IMR-90 (cell line): ENCODE measurements at regions not wholly inside any gene's neighbourhood (a gene's known extent, or its start where the extent isn't known, plus 50 kb on each side); places are given as distances from the start of the nearest gene placed in this dataset.

ENCODE experiments used
- ATAC-seq: fragments of 200-7000 bp; cut with Tn5 transposase; 2 replicates; pipeline ENCODE4 v1.9.1; 2020; ENCODE audit warnings: low read depth, mild to moderate bottlenecking, moderate library complexity
- BruUV-seq: library from RNA; stranded (reverse); fragments of 400-500 nt; replicated peaks from 2 replicates; lab custom pipeline; 2021; lab: Mats Ljungman, UMichigan
- CTCF ChIA-PET: fragments of 300-600 bp; formaldehyde crosslinking; extraction: SDS; loops from one replicate; lab custom pipeline; 2021; ENCODE audit warnings: antibody characterized with exemption; lab: Yijun Ruan, JAX
- POLR2A ChIA-PET: fragments of 300-600 bp; sonication (Branson Sonifier 250); formaldehyde crosslinking; loops from one replicate; lab custom pipeline; 2022; ENCODE audit warnings: antibody characterized with exemption; ENCODE audit not compliant: unreplicated experiment; lab: Charles Lee
- DNase-seq: peaks from one replicate; pipeline ENCODE4 v3.0.0; 2013
- H2AFZ ChIP-seq: replicated peaks from 2 replicates; pipeline ENCODE3; 2013; ENCODE audit warnings: low read length, mild to moderate bottlenecking; ENCODE audit not compliant: poor library complexity
- H2AK5ac ChIP-seq: 2 replicates; pipeline ENCODE4 v1.6.1; 2013; ENCODE audit warnings: low read depth, low read length, inconsistent platforms
- H2AK9ac ChIP-seq: replicated peaks from 2 replicates; pipeline ENCODE3; 2013; ENCODE audit warnings: mild to moderate bottlenecking, low read depth, low read length, moderate library complexity; ENCODE audit not compliant: poor library complexity
- H2BK120ac ChIP-seq: 2 replicates; pipeline ENCODE4 v1.6.1; 2013; ENCODE audit warnings: low read depth, low read length, inconsistent platforms
- H2BK15ac ChIP-seq: 3 replicates; pipeline ENCODE4 v1.6.1; 2013; ENCODE audit warnings: low read depth, low read length, inconsistent platforms
- H2BK20ac ChIP-seq: 2 replicates; pipeline ENCODE4 v1.6.1; 2013; ENCODE audit warnings: low read depth, mild to moderate bottlenecking, inconsistent platforms, low read length, moderate library complexity
- H2BK5ac ChIP-seq: 2 replicates; pipeline ENCODE4 v1.6.1; 2013; ENCODE audit warnings: mild to moderate bottlenecking, low read depth, low read length, inconsistent platforms; ENCODE audit not compliant: poor library complexity, severe bottlenecking
- H3K14ac ChIP-seq: replicated peaks from 2 replicates; pipeline ENCODE4 v1.6.1; 2013; ENCODE audit warnings: low read depth, low read length, inconsistent platforms
- H3K18ac ChIP-seq: 2 replicates; pipeline ENCODE4 v1.6.1; 2013; ENCODE audit warnings: low read depth, low read length, control low read depth
- H3K23ac ChIP-seq: 2 replicates; pipeline ENCODE4 v1.6.1; 2013; ENCODE audit warnings: low read depth, low read length, inconsistent platforms
- H3K27ac ChIP-seq: 2 replicates; pipeline ENCODE4 v1.5.1; 2013; ENCODE audit warnings: mild to moderate bottlenecking, control low read depth, low read length; ENCODE audit not compliant: insufficient read depth
- H3K27me3 ChIP-seq: 2 replicates; pipeline ENCODE4 v1.6.1; 2013; ENCODE audit warnings: low read length; ENCODE audit not compliant: control insufficient read depth, insufficient read depth
- H3K36me3 ChIP-seq: 2 replicates; pipeline ENCODE4 v1.6.1; 2013; ENCODE audit warnings: low read length, mixed read lengths; ENCODE audit not compliant: control insufficient read depth, insufficient read depth
- H3K4ac ChIP-seq: 2 replicates; pipeline ENCODE4 v1.6.1; 2013; ENCODE audit warnings: low read depth, low read length, inconsistent platforms
- H3K4me1 ChIP-seq: 2 replicates; pipeline ENCODE4 v1.6.1; 2013; ENCODE audit warnings: low read length, mixed read lengths; ENCODE audit not compliant: control insufficient read depth, insufficient read depth
- H3K4me2 ChIP-seq: 2 replicates; pipeline ENCODE4 v1.6.1; 2013; ENCODE audit warnings: low read depth, mild to moderate bottlenecking, control low read depth, low read length, moderate library complexity
- H3K4me3 ChIP-seq: 2 replicates; pipeline ENCODE4 v1.5.1; 2013; ENCODE audit warnings: low read depth, mild to moderate bottlenecking, control low read depth, low read length, moderate library complexity; ENCODE audit not compliant: insufficient read depth
- H3K56ac ChIP-seq: 2 replicates; pipeline ENCODE4 v1.6.1; 2013; ENCODE audit warnings: low read length, inconsistent platforms; ENCODE audit not compliant: insufficient read depth; ENCODE audit errors: extremely low read depth
- H3K79me1 ChIP-seq, 2 experiments: 2 replicates each; pipeline ENCODE4 v1.6.1; 2013; ENCODE audit warnings: low read length in 2 of 2, inconsistent platforms in 1 of 2, low read depth in 1 of 2
- H3K9ac ChIP-seq: 2 replicates; pipeline ENCODE4 v1.6.1; 2013; ENCODE audit warnings: low read depth, low read length, control low read depth
- H3K9me1 ChIP-seq: 2 replicates; pipeline ENCODE4 v1.6.1; 2013; ENCODE audit warnings: low read length, inconsistent platforms; ENCODE audit not compliant: insufficient read depth
- H3K9me3 ChIP-seq: 2 replicates; pipeline ENCODE4 v1.6.1; 2013; ENCODE audit warnings: low read length; ENCODE audit not compliant: control insufficient read depth, insufficient read depth
- H4K20me1 ChIP-seq: 2 replicates; pipeline ENCODE4 v1.6.1; 2013; ENCODE audit warnings: low read length, inconsistent platforms; ENCODE audit not compliant: insufficient read depth
- H4K5ac ChIP-seq: 2 replicates; pipeline ENCODE4 v1.6.1; 2013; ENCODE audit warnings: mild to moderate bottlenecking, low read depth, low read length, control low read depth
- H4K8ac ChIP-seq, 2 experiments: 2 replicates each; pipeline ENCODE4 v1.6.1; 2013; ENCODE audit warnings: low read depth in 2 of 2, low read length in 2 of 2, control low read depth in 1 of 2, inconsistent platforms in 1 of 2
- H4K91ac ChIP-seq: 2 replicates; pipeline ENCODE4 v1.6.1; 2013; ENCODE audit warnings: low read depth, low read length, inconsistent platforms; ENCODE audit not compliant: insufficient read depth
- BHLHE40 ChIP-seq: fragments of 150-350 bp; IDR thresholded peaks from 2 replicates; pipeline ENCODE4 v1.6.1; 2016; ENCODE audit warnings: mild to moderate bottlenecking, low read depth, low read length
- CEBPB ChIP-seq: IDR thresholded peaks from 2 replicates; pipeline ENCODE4 v1.6.1; 2012; ENCODE audit warnings: low read depth, low read length, improper control_type of control experiment
- ELK1 ChIP-seq: fragments of 150-350 bp; IDR thresholded peaks from 2 replicates; pipeline ENCODE4 v1.6.1; 2016; ENCODE audit warnings: low read depth, mild to moderate bottlenecking, low read length, moderate library complexity, borderline replicate concordance
- FOS ChIP-seq: fragments of 150-350 bp; IDR thresholded peaks from 2 replicates; pipeline ENCODE4 v1.6.1; 2016; ENCODE audit warnings: low read depth, low read length
- MAFK ChIP-seq: IDR thresholded peaks from 2 replicates; pipeline ENCODE4 v1.6.1; 2012; ENCODE audit warnings: low read depth, low read length, improper control_type of control experiment
- MAZ ChIP-seq: IDR thresholded peaks from 2 replicates; pipeline ENCODE4 v1.6.1; 2012; ENCODE audit warnings: low read depth, mild to moderate bottlenecking, low read length, improper control_type of control experiment, moderate library complexity, borderline replicate concordance
- MXI1 ChIP-seq: IDR thresholded peaks from 2 replicates; pipeline ENCODE4 v1.6.1; 2012; ENCODE audit warnings: low read depth, mild to moderate bottlenecking, low read length, moderate library complexity, borderline replicate concordance
- POLR2A ChIP-seq: IDR thresholded peaks from 2 replicates; pipeline ENCODE4 v1.6.1; 2012; ENCODE audit warnings: mild to moderate bottlenecking, low read depth, low read length
- RAD21 ChIP-seq: IDR thresholded peaks from 2 replicates; pipeline ENCODE4 v1.6.1; 2012; ENCODE audit warnings: low read length, improper control_type of control experiment
- RCOR1 ChIP-seq: IDR thresholded peaks from 2 replicates; pipeline ENCODE4 v1.6.1; 2012; ENCODE audit warnings: mild to moderate bottlenecking, low read length, improper control_type of control experiment; ENCODE audit not compliant: insufficient replicate concordance
- RFX5 ChIP-seq: IDR thresholded peaks from 2 replicates; pipeline ENCODE4 v1.8.0; 2012; ENCODE audit warnings: low read depth, mild to moderate bottlenecking, low read length, moderate library complexity
- WGBS, 2 experiments: methylation state at CpG; one replicate each; pipeline versions ENCODE4 v1.1.5 to v1.1.7; 2013; ENCODE audit warnings: missing lambda C conversion rate in 2 of 2; ENCODE audit not compliant: insufficient read length in 1 of 2; ENCODE audit errors: extremely low coverage in 2 of 2; 5-methylcytosine and 5-hydroxymethylcytosine counted together
- dilution Hi-C: fragments of 300-500 bp; cut with HindIII; formaldehyde crosslinking; loops from one replicate; pipeline ENCODE4 v1.14.3; 2018; ENCODE audit warnings: low sequenced_read_pairs; ENCODE audit not compliant: unreplicated experiment
- in situ Hi-C: fragments of 300-500 bp; cut with MboI; formaldehyde crosslinking; loops from 3 replicates; pipeline ENCODE4 v1.14.3; 2019; ENCODE audit warnings: low sequenced_read_pairs, inconsistent platforms, mixed read lengths
- intact Hi-C: fragments of 100-400 bp; cut with micrococcal nuclease; formaldehyde crosslinking; loops from 2 replicates; pipeline ENCODE4 v1.10.0; 2022
- TF ChIP-seq, protein P1 (sequence below): conservative IDR thresholded peaks from 2 replicates; pipeline ENCODE4 v1.5.1; 2012; ENCODE audit warnings: mild to moderate bottlenecking, low read depth, low read length, improper control_type of control experiment
- TF ChIP-seq, protein P2 (sequence below): fragments of 150-350 bp; IDR thresholded peaks from 2 replicates; pipeline ENCODE4 v1.6.1; 2017; ENCODE audit warnings: mild to moderate bottlenecking, antibody characterized with exemption, low read length, low read depth

DNA sequence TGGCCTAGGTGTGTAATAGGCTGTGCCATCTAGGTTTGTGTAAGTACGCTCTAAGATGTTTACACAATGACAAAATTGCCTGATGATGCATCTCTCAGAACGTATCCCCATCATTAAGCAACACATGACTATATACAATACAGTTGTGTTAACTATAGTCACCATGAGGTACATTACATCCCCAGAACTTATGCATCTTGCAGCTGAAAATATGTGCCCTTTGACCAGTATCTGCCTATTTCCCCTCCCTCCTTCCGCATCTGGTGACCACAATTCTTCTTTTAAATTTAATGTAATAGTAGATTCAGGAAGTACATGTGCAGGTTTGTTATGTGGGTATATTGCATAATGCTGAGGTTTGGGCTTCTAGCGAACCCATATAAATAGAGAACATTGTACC, 239.8 kb upstream of the IL1RAPL1 start:
- dilution Hi-C loops (no loop called here), intact Hi-C loops (no loop called here), in situ Hi-C loops (no loop called here)
- no peak for DNase-seq
- Histone ChIP-seq H2BK120ac (no peak overlapping the region), H3K36me3 (no peaks in the 10 kb centered on the region), H4K20me1 (no peaks in the 10 kb centered on the region), H3K23ac (no peak overlapping the region), H3K9me3 (no peaks in the 10 kb centered on the region), H3K27ac (no peak overlapping the region), H3K4ac (no peak overlapping the region), H3K4me2 (no peak overlapping the region), H2BK15ac (no peak overlapping the region), H4K8ac (no peak overlapping the region), H3K14ac (no peak overlapping the region), H3K4me1 (no peaks in the 10 kb centered on the region), H2BK5ac (no peak overlapping the region), H2BK20ac (no peak overlapping the region), H3K9me1 (no peaks in the 10 kb centered on the region), H2AFZ (no peak overlapping the region), H2AK9ac (no peak overlapping the region), H3K27me3 (no peaks in the 10 kb centered on the region), H3K18ac (no peak overlapping the region), H2AK5ac (no peak overlapping the region), H4K5ac (no peak overlapping the region), H3K79me1 (no peaks in the 10 kb centered on the region), H3K9ac (no peak overlapping the region), H4K91ac (no peak overlapping the region), H3K56ac (no peak overlapping the region), H3K4me3 (no peak overlapping the region)
- no CpG with 5 or more reads among the region's 4 CpGs for WGBS, 2 experiments
- TF ChIP-seq RFX5 (no peak), MAFK (no peak), POLR2A (no peak), MAZ (no peak), FOS (no peak), CEBPB (no peak), RAD21 (no peak), ELK1 (no peak), RCOR1 (no peak), MXI1 (no peak), BHLHE40 (no peak)
- TF ChIP-seq, protein P1, sequence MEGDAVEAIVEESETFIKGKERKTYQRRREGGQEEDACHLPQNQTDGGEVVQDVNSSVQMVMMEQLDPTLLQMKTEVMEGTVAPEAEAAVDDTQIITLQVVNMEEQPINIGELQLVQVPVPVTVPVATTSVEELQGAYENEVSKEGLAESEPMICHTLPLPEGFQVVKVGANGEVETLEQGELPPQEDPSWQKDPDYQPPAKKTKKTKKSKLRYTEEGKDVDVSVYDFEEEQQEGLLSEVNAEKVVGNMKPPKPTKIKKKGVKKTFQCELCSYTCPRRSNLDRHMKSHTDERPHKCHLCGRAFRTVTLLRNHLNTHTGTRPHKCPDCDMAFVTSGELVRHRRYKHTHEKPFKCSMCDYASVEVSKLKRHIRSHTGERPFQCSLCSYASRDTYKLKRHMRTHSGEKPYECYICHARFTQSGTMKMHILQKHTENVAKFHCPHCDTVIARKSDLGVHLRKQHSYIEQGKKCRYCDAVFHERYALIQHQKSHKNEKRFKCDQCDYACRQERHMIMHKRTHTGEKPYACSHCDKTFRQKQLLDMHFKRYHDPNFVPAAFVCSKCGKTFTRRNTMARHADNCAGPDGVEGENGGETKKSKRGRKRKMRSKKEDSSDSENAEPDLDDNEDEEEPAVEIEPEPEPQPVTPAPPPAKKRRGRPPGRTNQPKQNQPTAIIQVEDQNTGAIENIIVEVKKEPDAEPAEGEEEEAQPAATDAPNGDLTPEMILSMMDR, result no peak
- TF ChIP-seq, protein P2, sequence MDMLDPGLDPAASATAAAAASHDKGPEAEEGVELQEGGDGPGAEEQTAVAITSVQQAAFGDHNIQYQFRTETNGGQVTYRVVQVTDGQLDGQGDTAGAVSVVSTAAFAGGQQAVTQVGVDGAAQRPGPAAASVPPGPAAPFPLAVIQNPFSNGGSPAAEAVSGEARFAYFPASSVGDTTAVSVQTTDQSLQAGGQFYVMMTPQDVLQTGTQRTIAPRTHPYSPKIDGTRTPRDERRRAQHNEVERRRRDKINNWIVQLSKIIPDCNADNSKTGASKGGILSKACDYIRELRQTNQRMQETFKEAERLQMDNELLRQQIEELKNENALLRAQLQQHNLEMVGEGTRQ, result no peak
- POLR2A ChIA-PET, result no interaction called here
- ATAC-seq, result no peak
- BruUV-seq, result no TSS peak
- CTCF ChIA-PET, result no interaction called here
